ENCODE measurements at regions not wholly inside any gene's neighbourhood (a gene's known extent, or its start where the extent isn't known, plus 50 kb on each side); places are given as distances from the start of the nearest gene placed in this dataset.

GRCh38 chr17:12510535-12510934 lies 155.2 kb upstream of the MYOCD start:
- no peak for TF ChIP-seq EZH2 (IDR thresholded peaks at IDR 0.05)
- TF ChIP-seq POLR2AphosphoS5 (IDR thresholded peaks at IDR 0.05; ENCODE audit: borderline replicate concordance, low read depth, low read length), result no peak
